MM.1S (cell line): ENCODE measurements at regions not wholly inside any gene's neighbourhood (a gene's known extent, or its start where the extent isn't known, plus 50 kb on each side); places are given as distances from the start of the nearest gene placed in this dataset.

Experiments
- CTCF ChIP-seq: fragments of 300-600 bp; sonication (generic); IDR thresholded peaks from 2 replicates; pipeline ENCODE4 v1.5.1; 2016; ENCODE audit warnings: antibody characterized with exemption, low read length, mixed read lengths
- EZH2 ChIP-seq: fragments of 300-600 bp; sonication (generic); optimal IDR thresholded peaks from 2 replicates; pipeline ENCODE3; 2017; ENCODE audit warnings: low read depth, mild to moderate bottlenecking, antibody characterized with exemption, low read length, mixed read lengths

GRCh38 chr13:48840366-48840765 lies 135.3 kb upstream of the FNDC3A start:
- TF ChIP-seq CTCF (no peak), EZH2 (no peak)
